Activated T-helper 1 cell treated with Interleukin-2 at 50 U/mL for 16 hours (primary cell): ENCODE measurements at regions not wholly inside any gene's neighbourhood (a gene's known extent, or its start where the extent isn't known, plus 50 kb on each side); places are given as distances from the start of the nearest gene placed in this dataset.
"Not testable (repeated sequence)": the region's sequence is repeated elsewhere in the genome, so short reads cannot be mapped to it uniquely, and the experiment has no call there.

ENCODE experiments used
- DNase-seq: peaks from one replicate; pipeline ENCODE4 v3.0.0-alpha.2; 2020; ENCODE audit warnings: low read depth

DNA sequence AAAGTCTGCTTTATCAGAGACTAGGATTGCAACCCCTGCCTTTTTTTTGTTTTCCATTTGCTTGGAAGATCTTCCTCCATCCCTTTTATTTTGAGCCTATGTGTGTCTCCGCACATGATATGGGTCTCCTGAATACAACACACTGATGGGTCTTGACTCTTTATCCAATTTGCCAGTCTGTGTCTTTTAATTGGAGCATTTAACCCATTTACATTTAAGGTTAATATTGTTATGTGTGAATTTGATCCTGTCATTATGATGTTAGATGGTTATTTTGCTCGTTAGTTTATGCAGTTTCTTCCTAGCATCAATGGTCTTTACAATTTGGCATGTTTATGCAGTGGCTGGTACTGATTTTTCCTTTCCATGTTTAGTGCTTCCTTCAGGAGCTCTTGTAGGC lies 84.0 kb upstream of the B3GAT1 start:
- not testable (repeated sequence) for DNase-seq

DNA sequence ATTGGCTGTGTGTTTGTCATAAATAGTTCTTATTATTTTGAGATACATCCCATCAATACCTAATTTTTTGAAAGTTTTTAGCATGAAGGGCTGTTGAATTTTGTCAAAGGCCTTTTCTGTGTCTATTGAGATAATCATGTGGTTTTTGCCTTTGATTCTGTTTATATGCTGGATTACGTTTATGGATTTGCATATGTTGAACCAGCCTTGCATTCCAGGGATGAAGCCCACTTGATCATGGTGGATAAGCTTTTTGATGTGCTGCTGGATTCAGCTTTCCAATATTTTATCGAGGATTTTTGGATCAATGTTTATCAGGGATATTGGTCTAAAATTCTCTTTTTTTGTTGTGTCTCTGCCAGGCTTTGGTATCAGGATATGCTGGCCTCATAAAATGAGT lies 82.4 kb upstream of the B3GAT1 start:
- not testable (repeated sequence) for DNase-seq

DNA sequence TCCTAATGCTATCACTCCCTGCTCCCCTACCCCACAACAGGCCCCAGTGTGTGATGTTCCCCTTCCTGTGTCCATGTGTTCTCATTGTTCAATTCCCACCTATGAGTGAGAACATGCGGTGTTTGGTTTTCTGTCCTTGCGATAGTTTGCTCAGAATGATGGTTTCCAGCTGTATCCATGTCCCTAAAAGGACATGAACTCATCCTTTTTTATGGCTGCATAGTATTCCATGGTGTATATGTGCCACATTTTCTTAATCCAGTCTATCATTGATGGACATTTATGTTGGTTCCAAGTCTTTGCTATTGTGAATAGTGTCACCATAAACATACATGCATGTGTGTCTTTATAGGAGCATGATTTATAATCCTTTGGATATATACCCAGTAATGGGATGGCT lies 80.4 kb upstream of the B3GAT1 start:
- not testable (repeated sequence) for DNase-seq

DNA sequence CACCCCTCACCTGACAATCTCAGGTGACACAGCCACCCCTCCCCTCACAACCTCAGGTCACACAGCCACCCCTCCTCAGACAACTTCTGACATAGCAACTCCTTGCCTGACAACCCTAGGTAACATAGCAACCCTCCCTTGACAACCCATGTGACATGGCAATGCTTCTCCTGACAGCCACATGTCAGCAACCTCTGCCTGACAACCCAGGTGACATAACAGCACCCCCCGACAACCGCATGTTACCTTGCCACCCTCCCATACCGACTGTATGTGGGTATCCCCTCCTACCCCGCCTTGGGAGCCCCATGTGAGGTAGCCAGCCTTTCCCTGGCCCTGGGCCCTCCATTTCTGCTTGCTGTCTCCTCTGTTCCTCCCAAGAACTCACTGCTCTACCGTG lies 77.7 kb upstream of the B3GAT1 start:
- DNase-seq: no peak

DNA sequence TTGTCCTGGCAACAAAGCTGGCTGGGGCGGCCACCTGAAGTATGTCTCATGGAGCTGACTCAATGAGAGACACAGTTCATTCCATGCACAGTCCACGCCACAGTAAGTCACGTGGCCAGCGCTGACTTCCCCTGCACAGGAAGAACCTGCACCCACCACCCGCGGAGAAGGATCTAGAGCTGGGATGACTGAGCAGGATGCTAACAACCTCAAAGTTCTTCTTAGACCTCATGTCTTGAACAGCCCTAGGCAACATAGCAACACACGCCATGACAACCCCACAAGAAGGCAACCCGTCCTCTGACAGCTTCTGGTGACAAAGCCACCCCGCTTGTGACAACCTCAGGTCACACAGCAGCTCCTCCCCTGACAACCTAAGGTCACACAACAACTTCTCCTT lies 76.9 kb upstream of the B3GAT1 start:
- DNase-seq: no peak

DNA sequence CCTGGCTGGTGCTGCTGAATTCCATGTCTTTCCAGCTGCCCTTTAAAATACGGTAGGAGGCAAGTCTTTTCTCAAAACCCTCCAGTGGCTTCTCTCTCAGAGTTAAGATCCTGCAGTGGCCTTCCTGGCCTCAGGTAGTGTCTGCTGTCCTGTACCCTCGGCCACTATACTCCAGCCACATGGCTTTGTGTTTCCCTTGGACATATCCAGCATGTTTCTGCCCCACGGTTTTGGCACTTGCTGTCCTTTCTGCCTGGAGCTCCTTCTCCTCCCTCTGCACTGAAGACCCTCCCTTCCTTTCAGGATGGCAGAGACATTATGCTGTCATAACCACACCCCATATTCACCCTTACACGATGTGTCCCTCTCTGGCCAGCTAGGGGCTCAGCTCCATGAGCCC lies 76.5 kb upstream of the B3GAT1 start:
- DNase-seq: no peak

DNA sequence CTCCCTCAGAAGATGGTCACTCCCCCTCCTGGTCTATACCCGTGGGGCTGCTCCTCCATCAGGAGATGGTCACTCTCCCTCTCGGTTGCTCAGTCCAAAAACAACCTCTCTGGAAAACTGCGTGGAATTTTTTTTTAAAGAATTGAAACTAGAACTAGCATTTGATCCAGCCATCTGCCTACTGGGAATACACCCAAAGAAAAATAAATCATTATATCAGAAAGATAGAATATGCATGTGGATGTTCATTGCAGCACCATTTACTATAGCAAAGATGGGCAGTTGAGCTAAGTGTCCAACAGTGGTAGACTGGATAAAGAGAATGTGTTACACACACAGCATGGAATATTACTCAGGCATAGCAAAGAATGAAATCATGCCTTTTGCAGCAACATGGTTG lies 75.7 kb upstream of the B3GAT1 start:
- no peak for DNase-seq

DNA sequence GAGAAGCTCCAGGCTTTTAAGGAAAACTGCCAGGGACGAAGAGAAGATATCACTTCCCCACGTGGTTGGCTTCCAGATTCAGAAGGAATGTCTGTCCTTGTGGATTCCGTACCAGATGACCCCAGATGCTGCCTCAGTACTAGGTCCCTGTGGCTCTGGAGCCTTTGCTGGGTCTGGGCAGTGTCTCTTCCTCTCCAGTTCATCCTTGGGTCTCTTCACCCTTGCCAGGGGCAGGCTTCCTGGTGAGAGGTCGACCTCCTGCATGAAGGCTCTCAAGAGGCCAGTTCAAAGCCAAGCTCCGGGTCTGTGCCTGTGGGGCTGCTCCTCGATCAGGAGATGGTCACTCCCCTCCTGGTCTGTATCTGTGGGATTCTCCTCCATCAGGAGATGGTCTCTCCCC lies 74.7 kb upstream of the B3GAT1 start:
- DNase-seq: no peak

DNA sequence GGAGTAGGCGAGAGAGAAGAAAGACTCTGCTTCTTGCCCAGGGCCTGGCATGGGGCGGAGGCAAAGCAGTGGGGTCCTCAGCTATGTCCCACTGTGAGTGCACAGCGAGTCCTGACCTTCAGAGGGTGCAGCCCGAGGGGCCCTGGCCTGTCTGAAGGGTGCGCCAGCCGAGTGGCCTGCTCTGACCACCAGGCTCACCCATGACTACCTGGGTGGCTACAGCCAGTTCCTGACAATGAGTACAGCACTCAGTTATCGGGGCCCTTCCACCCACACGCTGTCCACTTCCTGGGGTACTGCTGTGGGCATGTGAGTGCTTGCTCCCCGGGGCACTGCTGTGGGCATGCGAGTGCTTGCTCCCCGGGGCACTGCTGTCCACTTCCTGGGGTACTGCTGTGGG lies 74.1 kb upstream of the B3GAT1 start:
- DNase-seq: no peak

DNA sequence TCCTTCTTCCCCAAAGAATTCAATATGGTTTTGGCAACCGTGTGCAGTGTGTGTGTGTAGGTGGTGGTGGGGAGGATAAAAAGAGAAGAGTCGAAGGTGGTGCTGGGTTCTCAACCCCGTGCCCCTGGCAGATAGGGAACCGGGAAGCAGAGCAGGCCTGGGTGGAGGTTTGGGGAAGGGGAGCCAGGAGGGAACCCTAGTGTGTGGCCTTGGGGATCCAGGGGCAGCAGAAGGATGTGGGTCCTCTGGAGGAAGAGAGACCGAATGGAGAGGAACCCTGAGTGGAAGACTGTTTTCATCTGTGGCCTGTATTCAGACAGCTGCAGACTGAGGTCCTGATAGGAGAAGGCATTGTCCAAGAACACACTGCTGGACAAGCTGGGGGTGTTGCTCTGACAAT lies 73.3 kb upstream of the B3GAT1 start:
- no peak for DNase-seq

DNA sequence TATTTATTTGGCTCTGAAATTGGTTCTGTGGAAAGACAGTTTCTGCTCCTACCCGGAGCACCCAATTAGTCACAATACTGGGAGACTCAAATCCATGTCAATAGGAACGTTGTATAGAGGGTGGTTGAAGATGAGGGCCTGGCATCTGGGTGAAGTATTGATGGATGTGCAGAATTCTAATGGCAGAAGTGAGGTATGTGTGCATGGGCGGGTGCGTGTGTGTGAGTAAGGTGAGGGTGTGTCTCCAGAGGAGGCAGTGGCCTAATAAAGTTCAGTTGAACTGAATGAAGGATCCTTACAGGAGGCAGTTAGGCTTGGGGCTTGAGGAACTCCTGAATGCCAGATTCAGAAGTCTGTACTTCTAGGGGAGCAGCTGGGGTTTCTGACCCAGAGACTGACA lies 71.8 kb upstream of the B3GAT1 start:
- no peak for DNase-seq

DNA sequence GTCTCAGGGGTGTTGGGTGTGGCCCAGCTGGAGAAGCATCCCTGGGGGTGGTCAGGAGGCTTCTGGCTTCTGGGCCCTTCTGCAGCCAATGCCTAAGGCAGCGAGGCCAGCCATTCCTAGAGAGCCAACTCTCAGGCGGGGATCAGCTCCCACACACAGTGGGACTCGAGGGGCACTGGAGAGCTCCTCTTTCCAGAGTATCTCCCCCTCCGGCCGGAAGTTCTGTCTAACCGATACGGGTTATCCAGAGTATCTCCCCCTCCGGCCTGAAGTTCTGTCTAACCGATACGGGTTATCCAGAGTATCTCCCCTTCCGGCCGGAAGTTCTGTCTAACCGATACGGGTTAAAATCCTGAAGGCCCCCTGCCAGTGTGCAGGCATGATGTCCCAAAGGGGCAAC lies 71.2 kb upstream of the B3GAT1 start:
- no peak for DNase-seq

DNA sequence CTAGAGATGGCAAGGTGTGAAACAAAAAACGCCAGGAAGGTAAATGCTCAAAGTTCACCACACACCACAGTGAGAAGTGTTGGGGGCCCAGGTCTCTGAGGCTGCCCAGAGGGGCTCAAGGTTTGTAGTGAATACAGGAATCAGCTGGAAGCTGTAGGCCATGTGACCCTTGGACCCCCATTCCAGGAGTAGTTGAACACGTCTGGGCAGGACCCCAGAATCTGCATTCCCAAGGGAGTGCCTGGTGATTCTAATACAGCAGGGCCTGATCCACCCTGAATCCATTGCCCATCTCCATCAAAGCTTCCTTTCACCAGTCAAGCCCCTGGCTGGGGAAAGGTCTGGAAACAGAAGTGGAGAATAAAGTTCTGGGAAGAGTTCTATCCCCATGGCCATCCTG lies 70.8 kb upstream of the B3GAT1 start:
- DNase-seq: no peak

DNA sequence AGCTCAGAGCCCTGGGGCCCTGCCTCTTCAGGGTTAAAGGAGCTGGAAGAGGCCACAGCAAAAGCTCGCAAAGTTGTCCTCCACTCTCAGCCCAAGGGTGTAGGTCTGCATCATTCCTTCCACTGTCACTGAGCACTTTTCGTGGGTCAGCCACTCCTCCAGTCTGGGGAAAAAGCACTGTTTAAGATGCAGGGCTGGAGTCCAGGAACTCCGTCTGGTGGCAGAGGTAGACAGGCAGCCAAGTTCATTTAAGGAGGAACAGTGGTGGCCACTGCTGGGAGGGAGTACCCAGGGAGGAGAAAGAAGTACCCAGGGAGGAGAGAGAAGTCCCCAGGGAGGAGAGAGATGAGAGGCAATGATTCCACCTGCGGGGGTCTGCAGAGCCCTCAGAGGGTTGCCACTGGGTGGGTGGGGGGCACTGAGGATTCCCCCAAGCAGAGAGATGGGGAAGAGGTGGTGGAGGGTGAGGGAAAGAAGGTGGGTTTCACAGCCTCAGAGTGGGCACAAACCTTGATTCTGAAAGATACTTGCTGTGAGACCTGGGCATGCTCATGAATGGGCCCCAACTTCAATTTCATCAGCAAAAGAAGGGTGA lies 70.0 kb upstream of the B3GAT1 start:
- no peak for DNase-seq

DNA sequence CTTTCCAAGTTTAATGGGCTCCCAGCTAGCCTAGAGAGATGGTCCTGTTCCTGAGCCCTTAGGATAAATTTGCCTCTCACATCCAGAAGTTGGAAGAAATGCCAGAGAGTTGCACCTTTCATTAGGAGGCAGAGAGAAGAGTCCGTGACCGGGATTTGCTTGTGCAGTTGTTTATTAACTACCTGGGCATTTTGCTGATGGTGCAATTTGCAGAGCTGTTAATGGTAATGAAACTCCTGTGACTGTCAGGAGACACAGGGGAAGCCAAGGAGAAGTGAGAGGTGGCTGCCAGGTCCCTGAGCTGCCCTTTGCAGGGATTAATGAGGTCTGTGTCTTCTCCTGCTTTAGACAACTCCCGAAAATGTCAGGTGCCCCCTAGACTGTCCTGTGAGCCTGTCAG lies 69.1 kb upstream of the B3GAT1 start:
- DNase-seq: no peak

DNA sequence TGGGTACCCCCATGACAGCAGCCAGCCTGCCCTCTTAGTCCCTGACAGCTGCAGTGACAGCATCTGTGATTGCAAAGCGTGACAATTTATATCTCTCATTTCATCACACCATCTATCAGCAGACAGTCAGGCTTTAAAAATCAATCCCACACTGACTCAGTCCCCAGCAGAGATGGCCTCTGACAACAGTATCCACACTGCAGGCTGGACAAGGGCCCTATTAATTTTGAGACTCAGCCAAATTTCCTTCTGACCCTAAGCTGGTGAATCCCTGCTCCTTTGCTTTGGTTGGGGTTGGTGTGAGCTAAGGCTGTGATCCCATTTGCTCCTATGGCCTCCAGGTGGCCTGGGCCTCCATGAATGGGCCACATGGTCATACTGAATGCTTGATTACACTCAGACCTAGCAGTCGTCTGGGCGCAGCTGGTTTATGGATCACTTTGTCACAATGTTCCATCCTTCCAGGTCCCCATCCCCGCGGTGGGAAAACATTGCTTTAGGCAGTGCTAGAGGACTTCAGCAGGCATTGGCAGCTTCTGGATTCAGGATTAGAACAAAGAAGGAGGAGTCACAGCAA lies 68.2 kb upstream of the B3GAT1 start:
- no peak for DNase-seq

DNA sequence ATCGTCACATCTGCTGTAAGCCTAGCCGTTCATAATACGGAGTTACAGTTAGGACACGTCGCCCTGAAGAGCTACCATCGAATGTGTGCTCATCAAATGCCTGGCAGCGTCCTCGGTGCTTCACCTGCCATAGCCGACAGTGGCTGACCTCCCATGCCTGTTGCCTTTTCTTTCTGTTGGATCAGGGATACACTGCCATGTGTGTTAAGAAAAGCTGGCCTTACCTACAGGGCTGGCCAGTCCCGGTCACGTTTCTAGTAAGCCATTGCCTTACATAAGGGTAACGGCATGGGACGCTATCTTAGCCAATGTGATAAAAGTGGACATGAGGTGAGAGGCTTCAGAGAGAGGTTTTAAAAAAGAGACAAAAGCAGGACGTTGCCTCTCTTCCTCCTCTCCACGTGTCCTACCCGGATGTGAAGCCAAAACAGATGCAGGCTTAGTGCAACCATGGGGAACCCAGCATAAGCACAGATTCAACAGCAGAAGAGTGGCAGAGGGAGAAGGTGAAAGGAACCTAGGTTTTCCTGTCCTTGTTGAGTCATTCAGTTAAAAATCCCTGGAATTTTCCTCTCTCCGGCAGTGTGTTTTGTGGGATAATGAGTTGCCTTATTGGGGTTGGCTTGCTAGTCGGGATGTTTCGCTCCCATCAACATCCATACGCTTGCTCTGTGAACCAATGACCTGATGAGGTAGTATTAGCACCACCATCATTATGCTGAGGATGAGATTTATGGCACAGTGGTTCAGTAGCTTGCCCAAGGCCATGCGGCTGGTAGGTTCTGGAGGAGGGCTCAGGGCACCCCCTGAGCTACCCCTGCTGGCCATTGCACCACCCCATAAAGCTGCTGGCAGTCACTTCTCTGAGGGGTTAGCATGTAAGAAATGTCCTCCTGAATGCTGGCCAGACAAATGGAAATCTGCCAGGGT lies 67.4 kb upstream of the B3GAT1 start:
- DNase-seq: no peak

DNA sequence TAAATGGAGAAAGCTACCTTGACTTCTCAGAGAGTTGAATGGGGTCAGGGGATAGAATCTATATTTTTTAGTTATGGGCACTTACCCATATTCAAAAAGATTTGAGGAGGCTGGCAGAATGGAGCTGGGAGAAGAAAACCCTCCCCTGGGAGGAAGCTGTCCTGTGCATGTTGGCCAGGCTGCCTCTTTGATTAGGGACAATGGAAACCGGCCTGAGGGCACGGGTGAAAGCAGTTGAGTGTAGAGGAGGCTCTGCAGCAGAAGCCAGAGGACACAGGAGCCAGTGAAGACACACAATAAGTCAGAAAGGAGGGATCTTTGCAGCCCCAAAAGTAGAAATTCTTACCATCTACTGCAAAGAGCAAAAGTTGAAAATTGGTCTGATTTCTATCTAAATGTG lies 66.6 kb upstream of the B3GAT1 start:
- DNase-seq: no peak

DNA sequence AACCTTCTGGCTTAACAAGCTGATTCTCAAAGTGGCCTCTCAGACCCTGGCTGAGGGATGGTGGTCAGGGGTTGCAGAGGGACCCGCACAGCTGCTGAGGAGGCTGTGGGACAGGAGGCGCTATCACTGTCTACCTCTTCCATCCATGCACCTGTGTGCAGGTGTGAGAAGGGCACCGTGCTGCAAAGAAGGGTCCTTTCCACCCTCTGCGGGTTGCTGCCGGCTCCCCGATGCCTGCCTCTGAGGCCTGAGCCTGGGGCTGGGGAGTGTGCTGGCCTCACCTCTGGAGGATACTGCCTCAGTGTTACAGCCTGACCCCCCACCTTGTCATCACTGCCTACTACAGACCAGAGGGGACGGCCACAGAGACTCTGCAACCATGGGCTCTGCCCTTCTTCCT lies 66.1 kb upstream of the B3GAT1 start:
- DNase-seq: no peak

DNA sequence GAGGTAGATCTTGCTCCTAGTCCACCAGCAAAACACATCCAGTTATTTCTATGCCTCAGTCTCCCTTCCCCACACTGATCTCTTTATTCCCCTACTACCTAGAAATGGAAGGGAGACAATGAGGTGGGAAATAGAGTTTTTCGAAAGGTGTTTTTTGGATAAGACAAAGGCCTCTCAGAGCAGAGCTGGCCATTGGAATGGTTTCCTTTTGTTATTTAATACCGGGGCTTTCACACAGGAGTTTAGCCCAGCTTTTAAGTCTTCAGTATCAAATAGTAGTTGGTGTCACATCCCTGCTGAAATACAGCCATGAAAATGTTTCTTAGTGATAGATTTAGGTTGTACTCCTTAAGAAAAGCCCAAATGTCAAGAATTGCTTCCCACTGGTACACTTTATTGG lies 65.4 kb upstream of the B3GAT1 start:
- no peak for DNase-seq

DNA sequence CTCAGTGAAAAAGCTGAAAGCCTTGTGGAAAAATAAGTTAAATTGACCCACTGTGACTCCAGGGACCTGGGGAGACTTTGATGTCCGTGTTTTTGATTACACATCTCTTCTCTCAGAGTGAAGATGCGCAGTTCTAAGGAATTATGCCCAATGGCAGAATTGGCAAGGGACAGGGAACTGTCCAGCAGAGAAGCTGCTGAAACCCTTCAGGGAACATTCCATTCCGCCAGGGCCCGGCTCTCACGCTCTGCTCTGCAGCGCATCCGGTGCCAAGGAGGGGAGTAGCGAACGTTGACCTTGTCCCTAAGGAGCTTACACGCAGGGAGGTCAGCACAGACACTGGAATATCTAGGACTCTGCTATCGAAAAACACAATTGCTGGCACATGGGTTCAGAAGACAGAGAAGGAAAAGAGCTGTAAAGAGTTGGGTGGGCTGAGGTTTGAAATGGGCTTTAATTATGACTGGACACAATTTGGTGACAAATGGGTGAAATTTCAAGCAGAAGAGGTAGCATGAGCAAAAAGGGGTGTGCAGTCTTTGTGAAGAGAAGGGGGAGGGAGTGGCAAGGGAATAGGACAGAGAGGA lies 64.5 kb upstream of the B3GAT1 start:
- DNase-seq: no peak

DNA sequence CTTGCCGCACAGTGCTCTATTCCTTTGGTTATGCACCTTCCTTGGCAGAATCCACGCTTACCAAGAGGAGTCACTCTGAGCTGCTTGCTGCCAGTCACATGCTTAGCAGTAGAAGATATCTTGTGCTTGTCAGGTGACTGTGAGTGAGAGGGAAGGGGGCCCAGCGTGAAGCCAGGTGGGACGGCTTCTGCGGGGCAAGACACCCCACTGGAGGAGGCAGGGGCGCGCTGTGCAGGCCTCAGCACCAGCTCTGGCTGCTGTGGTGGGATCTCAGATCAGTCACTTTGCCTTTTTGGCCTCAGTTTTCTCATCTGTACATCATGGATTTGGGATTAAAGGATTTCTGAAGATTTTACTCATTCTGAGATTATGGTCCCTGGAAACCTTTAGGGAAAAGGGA lies 63.9 kb upstream of the B3GAT1 start:
- no peak for DNase-seq

DNA sequence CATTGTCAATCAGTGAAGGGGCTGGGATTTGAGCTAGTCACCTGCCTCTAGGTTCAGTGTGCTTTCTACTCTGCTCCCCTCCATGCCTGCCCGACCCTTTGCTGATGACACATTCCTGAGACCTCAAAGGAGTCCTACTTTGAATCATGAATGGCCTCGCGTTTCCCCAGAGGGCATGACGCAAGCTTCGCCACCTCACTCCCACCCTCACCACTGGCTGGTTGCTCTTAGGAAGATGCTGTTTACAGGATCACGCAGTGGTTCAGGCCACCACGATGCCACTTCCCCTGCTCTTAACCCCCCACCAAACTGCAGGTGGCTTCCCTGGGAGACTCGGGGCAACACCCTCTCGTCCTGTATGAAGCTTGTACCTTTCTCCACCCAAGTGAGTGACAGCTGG lies 62.9 kb upstream of the B3GAT1 start:
- DNase-seq: no peak
